ENCODE measurements at regions not wholly inside any gene's neighbourhood (a gene's known extent, or its start where the extent isn't known, plus 50 kb on each side); places are given as distances from the start of the nearest gene placed in this dataset.

DNA sequence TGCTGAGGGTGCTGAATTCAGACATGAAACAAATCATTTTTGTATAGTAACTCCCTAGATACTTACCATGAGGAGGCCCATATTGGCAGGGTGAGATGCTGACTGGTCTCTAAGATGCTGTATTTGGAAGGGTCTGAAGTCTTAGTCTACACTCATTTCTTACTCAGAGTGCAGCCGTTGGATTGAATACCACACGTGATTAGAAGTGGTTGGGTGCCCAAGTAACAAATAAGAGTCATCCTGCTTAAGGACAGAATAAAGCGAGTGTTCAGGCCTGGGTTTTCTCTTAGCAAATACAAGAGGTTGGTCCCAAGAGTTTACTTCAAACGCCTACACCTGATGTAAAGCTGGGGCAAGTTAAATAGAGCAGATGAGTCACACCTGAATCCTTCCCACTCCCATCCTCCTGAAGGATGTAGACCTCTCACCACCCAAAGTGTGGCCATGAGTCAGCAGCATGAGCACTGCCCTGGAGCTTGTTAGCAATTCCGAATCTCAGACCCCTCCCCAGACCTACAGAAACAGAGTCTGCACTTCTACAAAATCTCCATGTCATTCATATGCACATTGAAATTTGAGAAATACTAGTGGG, 284.6 kb upstream of the CDH5 start:
- H3K9me3 Mint-ChIP-seq (ENCODE audit: unreplicated experiment), result peaks cover 3% of the 10 kb centered on the region
- H3K4me1 ChIP-seq (ENCODE audit: insufficient read depth, low read length), result peaks cover 7% of the 10 kb centered on the region
- DNase-seq (ENCODE audit: low read depth) (peak; percentile 96), FAIRE-seq (peak; percentile 73)
- H4K20me1 ChIP-seq (ENCODE audit: insufficient read depth, low read length), result no peaks in the 10 kb centered on the region
- H3K36me3 ChIP-seq (ENCODE audit: insufficient read depth, low read length), result no peaks in the 10 kb centered on the region
- peaks cover 7% of the 10 kb centered on the region for H3K27me3 Mint-ChIP-seq (ENCODE audit: low read depth, unreplicated experiment)
- TF ChIP-seq, protein P1, sequence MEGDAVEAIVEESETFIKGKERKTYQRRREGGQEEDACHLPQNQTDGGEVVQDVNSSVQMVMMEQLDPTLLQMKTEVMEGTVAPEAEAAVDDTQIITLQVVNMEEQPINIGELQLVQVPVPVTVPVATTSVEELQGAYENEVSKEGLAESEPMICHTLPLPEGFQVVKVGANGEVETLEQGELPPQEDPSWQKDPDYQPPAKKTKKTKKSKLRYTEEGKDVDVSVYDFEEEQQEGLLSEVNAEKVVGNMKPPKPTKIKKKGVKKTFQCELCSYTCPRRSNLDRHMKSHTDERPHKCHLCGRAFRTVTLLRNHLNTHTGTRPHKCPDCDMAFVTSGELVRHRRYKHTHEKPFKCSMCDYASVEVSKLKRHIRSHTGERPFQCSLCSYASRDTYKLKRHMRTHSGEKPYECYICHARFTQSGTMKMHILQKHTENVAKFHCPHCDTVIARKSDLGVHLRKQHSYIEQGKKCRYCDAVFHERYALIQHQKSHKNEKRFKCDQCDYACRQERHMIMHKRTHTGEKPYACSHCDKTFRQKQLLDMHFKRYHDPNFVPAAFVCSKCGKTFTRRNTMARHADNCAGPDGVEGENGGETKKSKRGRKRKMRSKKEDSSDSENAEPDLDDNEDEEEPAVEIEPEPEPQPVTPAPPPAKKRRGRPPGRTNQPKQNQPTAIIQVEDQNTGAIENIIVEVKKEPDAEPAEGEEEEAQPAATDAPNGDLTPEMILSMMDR (IDR thresholded peaks at IDR 0.05; ENCODE audit: insufficient read depth, low read depth, low read length), result no peak
- no peaks in the 10 kb centered on the region for H3K36me3 Mint-ChIP-seq (ENCODE audit: low read depth, unreplicated experiment)
- no peak overlapping the region for H3K4me3 ChIP-seq (ENCODE audit: insufficient read depth, low read depth, low read length)
- H3K9me3 ChIP-seq (ENCODE audit: insufficient read depth, low read depth, low read length), result no peaks in the 10 kb centered on the region
- H3K27ac ChIP-seq (ENCODE audit: low read depth, low read length), result peak overlapping the region; percentile 26
- no peak overlapping the region for H3K4me3 Mint-ChIP-seq (ENCODE audit: unreplicated experiment)
- H3K79me2 ChIP-seq (ENCODE audit: insufficient read depth, low read length), result no peaks in the 10 kb centered on the region
- no peak overlapping the region for H3K9ac ChIP-seq (ENCODE audit: low read length)
- H3K27me3 ChIP-seq (ENCODE audit: insufficient read depth, low read length), result no peaks in the 10 kb centered on the region
- H3K4me1 Mint-ChIP-seq (ENCODE audit: low read depth, unreplicated experiment), result peaks cover 8% of the 10 kb centered on the region
- peak overlapping the region; percentile 33 for H3K4me2 ChIP-seq (ENCODE audit: low read length)
- H2AFZ ChIP-seq (ENCODE audit: low read depth, low read length), result no peak overlapping the region
- peak overlapping the region; percentile 50 for H3K27ac Mint-ChIP-seq (ENCODE audit: unreplicated experiment)

DNA sequence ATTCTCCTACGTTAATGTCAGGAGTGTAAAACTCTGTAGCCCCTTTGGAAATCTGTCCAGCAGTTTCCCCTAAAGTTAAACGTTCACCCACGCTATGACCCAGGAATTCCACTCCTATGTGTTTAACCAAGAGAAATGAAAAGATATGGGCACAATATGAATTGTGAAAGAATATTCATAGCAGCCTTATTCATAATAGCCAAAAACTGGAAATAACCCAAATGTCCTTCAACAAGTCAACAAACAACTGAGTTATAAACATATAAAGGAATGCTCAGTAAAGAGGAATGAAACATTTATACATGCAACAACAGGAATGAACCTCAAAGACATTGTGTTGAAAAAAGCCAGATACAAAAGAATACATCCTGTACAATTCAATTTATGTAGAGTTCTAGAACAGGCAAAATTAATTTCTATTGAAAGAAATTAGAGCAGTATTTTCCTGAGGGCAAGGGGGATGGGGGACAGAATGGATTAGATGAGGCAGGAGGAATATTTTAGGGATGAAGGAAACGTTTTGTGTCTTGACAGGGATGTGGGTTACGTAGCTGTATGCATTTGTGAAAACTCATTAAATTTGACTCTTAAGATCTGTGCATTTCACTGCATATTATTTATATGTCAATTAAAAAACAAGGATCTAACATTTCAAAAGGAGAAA, 286.7 kb upstream of the CDH5 start:
- H3K27me3 ChIP-seq (ENCODE audit: insufficient read depth, low read length), result no peaks in the 10 kb centered on the region
- H2AFZ ChIP-seq (ENCODE audit: low read depth, low read length), result no peak overlapping the region
- H3K9me3 Mint-ChIP-seq (ENCODE audit: unreplicated experiment), result peaks cover 3% of the 10 kb centered on the region
- no peaks in the 10 kb centered on the region for H3K36me3 ChIP-seq (ENCODE audit: insufficient read depth, low read length)
- no peaks in the 10 kb centered on the region for H4K20me1 ChIP-seq (ENCODE audit: insufficient read depth, low read length)
- no peak overlapping the region for H3K4me3 ChIP-seq (ENCODE audit: insufficient read depth, low read depth, low read length)
- no peak overlapping the region for H3K27ac ChIP-seq (ENCODE audit: low read depth, low read length)
- H3K9me3 ChIP-seq (ENCODE audit: insufficient read depth, low read depth, low read length), result no peaks in the 10 kb centered on the region
- no peak overlapping the region for H3K4me2 ChIP-seq (ENCODE audit: low read length)
- no peaks in the 10 kb centered on the region for H3K79me2 ChIP-seq (ENCODE audit: insufficient read depth, low read length)
- no peak overlapping the region for H3K9ac ChIP-seq (ENCODE audit: low read length)
- no peak overlapping the region for H3K27ac Mint-ChIP-seq (ENCODE audit: unreplicated experiment)
- H3K4me3 Mint-ChIP-seq (ENCODE audit: unreplicated experiment), result no peak overlapping the region
- H3K36me3 Mint-ChIP-seq (ENCODE audit: low read depth, unreplicated experiment), result no peaks in the 10 kb centered on the region
- TF ChIP-seq, protein P1 (IDR thresholded peaks at IDR 0.05; ENCODE audit: insufficient read depth, low read depth, low read length), result no peak
- TF ChIP-seq EZH2 (IDR thresholded peaks at IDR 0.05; ENCODE audit: insufficient read depth, low read length), result no peak
- peaks cover 7% of the 10 kb centered on the region for H3K4me1 ChIP-seq (ENCODE audit: insufficient read depth, low read length)
- H3K27me3 Mint-ChIP-seq (ENCODE audit: low read depth, unreplicated experiment), result peaks cover 6% of the 10 kb centered on the region
- peaks cover 8% of the 10 kb centered on the region for H3K4me1 Mint-ChIP-seq (ENCODE audit: low read depth, unreplicated experiment)
- FAIRE-seq (no peak), DNase-seq (ENCODE audit: low read depth) (no peak)
